ENCODE measurements at regions not wholly inside any gene's neighbourhood (a gene's known extent, or its start where the extent isn't known, plus 50 kb on each side); places are given as distances from the start of the nearest gene placed in this dataset.

- Histone ChIP-seq H3K4me3 (no peak overlapping the region), H2AFZ (ENCODE audit: control insufficient read depth, low read depth, low read length) (no peak overlapping the region), H3K79me2 (ENCODE audit: control insufficient read depth, insufficient read depth, low read length) (no peaks in the 10 kb centered on the region), H3K27me3 (replicated peaks in 1 of 2; ENCODE audit: control insufficient read depth in 2 of 2, insufficient read depth in 2 of 2, low read length in 1 of 2) (no peaks in the 10 kb centered on the region), H3K4me2 (ENCODE audit: control insufficient read depth, insufficient read depth) (no peak overlapping the region), H3K27ac (ENCODE audit: control insufficient read depth, insufficient read depth) (no peak overlapping the region), H3K36me3 (ENCODE audit: control insufficient read depth in 2 of 2, insufficient read depth in 2 of 2, low read length in 1 of 2) (no peaks in the 10 kb centered on the region), H3K4me1 (ENCODE audit: control insufficient read depth, insufficient read depth, low read length) (peaks cover 8% of the 10 kb centered on the region), H4K20me1 (ENCODE audit: control insufficient read depth, insufficient read depth) (no peaks in the 10 kb centered on the region), H3K9me3 (replicated peaks; ENCODE audit: control insufficient read depth, insufficient read depth, low read length) (no peaks in the 10 kb centered on the region), H3K9ac (ENCODE audit: control insufficient read depth, insufficient read depth, low read length) (no peak overlapping the region)
- POLR2A ChIA-PET, result interaction anchor here (0.6 kb wide), 1 partner anchor 1560 kb away, joined by 3 read pairs; no protein-coding TSS in a partner anchor
- no peak for FAIRE-seq
- no peak for TF ChIP-seq JUNB (IDR thresholded peaks at IDR 0.05)
- TF ChIP-seq SMAD1 (IDR thresholded peaks at IDR 0.05; ENCODE audit: low read depth, partially characterized antibody), result no peak
- no peak for TF ChIP-seq NBN (IDR thresholded peaks at IDR 0.05)
- RAD21 ChIA-PET (ENCODE audit: unreplicated experiment), result interaction anchor here (0.8 kb wide), 1 partner anchor 13 kb away, joined by 3 read pairs; no protein-coding TSS in a partner anchor
- CTCF ChIA-PET, result no interaction called here
- WGBS (ENCODE audit: insufficient coverage, insufficient replicate concordance, low lambda C conversion rate, missing lambda C conversion rate), result 53% methylated on average over 8 of the region's 8 CpGs
- SMC1A ChIA-PET (ENCODE audit: uncharacterized antibody, unreplicated experiment), result interaction anchor here (0.6 kb wide), 1 partner anchor 393 kb away, joined by 3 read pairs; no protein-coding TSS in a partner anchor
- intact Hi-C loops (cut with micrococcal nuclease; ENCODE audit: unreplicated experiment), result no loop called here
- in situ Hi-C loops (cut with MboI), result no loop called here
- no TSS peak for BruUV-seq (replicated peaks)
- no peak for DNase-seq (ENCODE audit: low read depth, low spot score)
- ATAC-seq, result no peak
Observed at GRCh38 chr2:39851251-39851650, 72.2 kb upstream of the THUMPD2 start.

- no peak overlapping the region for H3K4me2 ChIP-seq (ENCODE audit: control insufficient read depth, insufficient read depth)
- 27% methylated on average over 4 of the region's 4 CpGs for WGBS (ENCODE audit: insufficient coverage, insufficient replicate concordance, low lambda C conversion rate, missing lambda C conversion rate)
- CTCF ChIA-PET, result no interaction called here
Observed at GRCh38 chr2:39849982-39850526, 71.0 kb upstream of the THUMPD2 start.

More at GRCh38 chr2:39849982-39850526, 71.0 kb upstream of the THUMPD2 start:
- BruUV-seq (replicated peaks), result no TSS peak
- SMC1A ChIA-PET (ENCODE audit: uncharacterized antibody, unreplicated experiment), result no interaction called here
- RAD21 ChIA-PET (ENCODE audit: unreplicated experiment), result no interaction called here
- TF ChIP-seq TARDBP (IDR thresholded peaks at IDR 0.05; ENCODE audit: borderline replicate concordance), result no peak
- TF ChIP-seq NFXL1 (IDR thresholded peaks at IDR 0.05; ENCODE audit: borderline replicate concordance), result no peak
- TF ChIP-seq NR2C1 (IDR thresholded peaks at IDR 0.05), result no peak
- no peak for TF ChIP-seq IRF5 (IDR thresholded peaks at IDR 0.05; ENCODE audit: borderline replicate concordance)
- TF ChIP-seq ESRRA (IDR thresholded peaks at IDR 0.05; ENCODE audit: low read length), result no peak
- no peak for TF ChIP-seq HDAC2 (IDR thresholded peaks at IDR 0.05)
- TF ChIP-seq KLF5 (IDR thresholded peaks at IDR 0.05; ENCODE audit: partially characterized antibody), result no peak
- TF ChIP-seq TCF12 (IDR thresholded peaks at IDR 0.05; ENCODE audit: low read depth, low read length), result no peak
- TF ChIP-seq POU2F2 (IDR thresholded peaks at IDR 0.05; ENCODE audit: borderline replicate concordance, low read depth, low read length), result no peak
- no peak for TF ChIP-seq BHLHE40 (IDR thresholded peaks at IDR 0.05; ENCODE audit: borderline replicate concordance in 1 of 2, low read depth in 2 of 2, low read length in 1 of 2)
- no peak for TF ChIP-seq RAD21 (IDR thresholded peaks at IDR 0.05; ENCODE audit: insufficient read depth, low read depth, low read length)
- TF ChIP-seq GABPA (IDR thresholded peaks at IDR 0.05; ENCODE audit: low read depth), result no peak
- no peak for TF ChIP-seq IRF3 (IDR thresholded peaks at IDR 0.05)
- FAIRE-seq (no peak), ATAC-seq (no peak), DNase-seq (ENCODE audit: low read depth, low spot score) (no peak)
- Histone ChIP-seq H3K4me1 (ENCODE audit: control insufficient read depth, insufficient read depth, low read length) (peaks cover 8% of the 10 kb centered on the region), H3K36me3 (ENCODE audit: control insufficient read depth in 2 of 2, insufficient read depth in 2 of 2, low read length in 1 of 2) (no peaks in the 10 kb centered on the region), H3K4me3 (no peak overlapping the region), H2AFZ (ENCODE audit: control insufficient read depth, low read depth, low read length) (no peak overlapping the region), H3K9me3 (replicated peaks; ENCODE audit: control insufficient read depth, insufficient read depth, low read length) (no peaks in the 10 kb centered on the region), H3K79me2 (ENCODE audit: control insufficient read depth, insufficient read depth, low read length) (no peaks in the 10 kb centered on the region), H3K9ac (ENCODE audit: control insufficient read depth, insufficient read depth, low read length) (no peak overlapping the region), H4K20me1 (ENCODE audit: control insufficient read depth, insufficient read depth) (no peaks in the 10 kb centered on the region), H3K27me3 (replicated peaks in 1 of 2; ENCODE audit: control insufficient read depth in 2 of 2, insufficient read depth in 2 of 2, low read length in 1 of 2) (no peaks in the 10 kb centered on the region), H3K27ac (ENCODE audit: control insufficient read depth, insufficient read depth) (no peak overlapping the region)
- intact Hi-C loops (cut with micrococcal nuclease; ENCODE audit: unreplicated experiment) (no loop called here), in situ Hi-C loops (cut with MboI) (no loop called here)
- POLR2A ChIA-PET, result no interaction called here

Data from GM12878 (cell line).